ENCODE measurements at regions not wholly inside any gene's neighbourhood (a gene's known extent, or its start where the extent isn't known, plus 50 kb on each side); places are given as distances from the start of the nearest gene placed in this dataset.

DNA sequence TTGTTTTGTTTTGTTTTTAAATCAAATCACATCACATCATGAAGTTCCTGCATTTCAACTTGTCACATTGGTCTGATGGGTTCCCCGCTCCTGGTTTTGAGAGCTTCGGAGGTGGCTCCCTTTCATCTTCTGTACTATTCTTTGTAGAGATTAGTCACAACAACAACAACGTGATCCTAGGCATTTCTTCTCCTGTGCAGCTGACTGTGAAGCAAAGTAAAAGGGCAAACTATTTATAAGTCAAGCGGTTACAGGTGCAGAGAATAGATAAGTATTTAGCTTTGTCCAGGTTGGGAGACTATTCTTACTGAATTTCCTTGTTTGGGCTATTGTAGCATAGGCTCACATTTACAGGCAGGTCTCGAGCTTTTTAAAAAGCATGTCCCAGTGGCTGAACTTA lies 197.7 kb upstream of the CDKN2B start:
- TF ChIP-seq, protein P1, sequence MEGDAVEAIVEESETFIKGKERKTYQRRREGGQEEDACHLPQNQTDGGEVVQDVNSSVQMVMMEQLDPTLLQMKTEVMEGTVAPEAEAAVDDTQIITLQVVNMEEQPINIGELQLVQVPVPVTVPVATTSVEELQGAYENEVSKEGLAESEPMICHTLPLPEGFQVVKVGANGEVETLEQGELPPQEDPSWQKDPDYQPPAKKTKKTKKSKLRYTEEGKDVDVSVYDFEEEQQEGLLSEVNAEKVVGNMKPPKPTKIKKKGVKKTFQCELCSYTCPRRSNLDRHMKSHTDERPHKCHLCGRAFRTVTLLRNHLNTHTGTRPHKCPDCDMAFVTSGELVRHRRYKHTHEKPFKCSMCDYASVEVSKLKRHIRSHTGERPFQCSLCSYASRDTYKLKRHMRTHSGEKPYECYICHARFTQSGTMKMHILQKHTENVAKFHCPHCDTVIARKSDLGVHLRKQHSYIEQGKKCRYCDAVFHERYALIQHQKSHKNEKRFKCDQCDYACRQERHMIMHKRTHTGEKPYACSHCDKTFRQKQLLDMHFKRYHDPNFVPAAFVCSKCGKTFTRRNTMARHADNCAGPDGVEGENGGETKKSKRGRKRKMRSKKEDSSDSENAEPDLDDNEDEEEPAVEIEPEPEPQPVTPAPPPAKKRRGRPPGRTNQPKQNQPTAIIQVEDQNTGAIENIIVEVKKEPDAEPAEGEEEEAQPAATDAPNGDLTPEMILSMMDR (IDR thresholded peaks at IDR 0.05; ENCODE audit: unreplicated experiment): no peak
- Mint-ChIP-seq H3K27me3 (no peaks in the 10 kb centered on the region), H3K36me3 (ENCODE audit: insufficient read depth) (no peaks in the 10 kb centered on the region), H3K9me3 (ENCODE audit: low read depth) (no peaks in the 10 kb centered on the region), H3K27ac (no peak overlapping the region), H3K4me3 (ENCODE audit: low read depth) (no peak overlapping the region), H3K4me1 (ENCODE audit: low read depth) (peaks cover 1% of the 10 kb centered on the region)
- DNase-seq (ENCODE audit: low spot score, unreplicated experiment): no peak

DNA sequence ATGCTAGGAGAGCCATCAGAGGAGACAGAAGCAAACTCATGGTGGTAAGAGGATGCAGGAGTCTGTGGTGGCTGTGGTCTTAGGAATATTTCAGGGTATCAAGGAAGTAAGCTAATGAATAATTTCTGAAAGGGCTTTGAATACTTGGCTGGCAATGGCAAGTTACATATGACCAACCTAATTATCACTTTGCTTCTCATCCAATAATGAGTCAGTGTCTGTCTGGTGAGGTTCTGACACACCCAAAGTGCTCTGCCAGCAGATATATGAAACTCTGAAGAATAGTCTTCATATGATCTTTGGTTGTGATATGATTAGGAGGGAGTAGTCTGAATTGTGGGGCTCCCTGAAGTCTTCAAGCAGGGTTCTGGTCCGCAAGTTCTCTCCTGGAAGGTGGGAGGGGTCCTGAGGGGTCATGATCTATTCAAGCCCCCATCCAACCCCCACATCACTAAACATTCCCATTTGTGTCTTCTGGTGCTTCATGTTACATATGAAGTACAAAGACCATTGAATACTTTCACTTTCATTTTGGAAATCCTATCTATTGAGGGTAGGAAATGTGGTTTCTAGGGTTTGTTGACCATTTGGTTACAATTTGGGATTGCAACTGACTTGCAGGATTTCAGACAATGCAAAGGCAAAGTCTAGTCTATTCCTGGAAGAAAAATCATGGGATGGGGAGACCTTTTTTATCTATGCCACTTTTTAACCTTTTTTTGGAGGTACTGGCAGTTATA lies 199.9 kb upstream of the CDKN2B start:
- no peak overlapping the region for H3K27ac Mint-ChIP-seq
- peaks cover 1% of the 10 kb centered on the region for H3K4me1 Mint-ChIP-seq (ENCODE audit: low read depth)
- TF ChIP-seq, protein P1 (IDR thresholded peaks at IDR 0.05; ENCODE audit: unreplicated experiment): no peak
- H3K9me3 Mint-ChIP-seq (ENCODE audit: low read depth): no peaks in the 10 kb centered on the region
- H3K4me3 Mint-ChIP-seq (ENCODE audit: low read depth): no peak overlapping the region
- H3K36me3 Mint-ChIP-seq (ENCODE audit: insufficient read depth): no peaks in the 10 kb centered on the region
- DNase-seq (ENCODE audit: low spot score, unreplicated experiment): no peak
- no peaks in the 10 kb centered on the region for H3K27me3 Mint-ChIP-seq

DNA sequence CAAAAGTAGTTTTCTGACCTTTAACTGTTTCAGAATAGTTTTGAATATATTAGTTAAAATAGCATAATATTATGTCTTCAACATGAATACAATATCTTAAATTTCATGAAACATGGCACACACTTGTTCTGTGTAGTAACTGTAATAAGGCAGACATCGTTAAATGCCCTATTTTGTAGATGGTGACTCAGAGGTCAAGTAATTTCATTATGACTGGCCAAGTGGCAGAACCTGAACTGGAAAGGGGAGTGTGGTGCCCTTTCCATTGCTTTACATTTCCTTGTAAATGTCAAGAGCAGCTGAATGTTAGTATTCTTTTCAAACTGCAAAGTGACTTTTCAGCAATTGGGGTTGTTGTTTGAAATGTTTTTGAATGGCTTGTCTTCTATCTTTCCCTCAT lies 201.2 kb upstream of the CDKN2B start:
- H3K4me1 Mint-ChIP-seq (ENCODE audit: low read depth): peaks cover 1% of the 10 kb centered on the region
- no peak overlapping the region for H3K4me3 Mint-ChIP-seq (ENCODE audit: low read depth)
- no peaks in the 10 kb centered on the region for H3K36me3 Mint-ChIP-seq (ENCODE audit: insufficient read depth)
- no peaks in the 10 kb centered on the region for H3K9me3 Mint-ChIP-seq (ENCODE audit: low read depth)
- H3K27me3 Mint-ChIP-seq: no peaks in the 10 kb centered on the region
- TF ChIP-seq, protein P1 (IDR thresholded peaks at IDR 0.05; ENCODE audit: unreplicated experiment): no peak
- no peak overlapping the region for H3K27ac Mint-ChIP-seq
- no peak for DNase-seq (ENCODE audit: low spot score, unreplicated experiment)

DNA sequence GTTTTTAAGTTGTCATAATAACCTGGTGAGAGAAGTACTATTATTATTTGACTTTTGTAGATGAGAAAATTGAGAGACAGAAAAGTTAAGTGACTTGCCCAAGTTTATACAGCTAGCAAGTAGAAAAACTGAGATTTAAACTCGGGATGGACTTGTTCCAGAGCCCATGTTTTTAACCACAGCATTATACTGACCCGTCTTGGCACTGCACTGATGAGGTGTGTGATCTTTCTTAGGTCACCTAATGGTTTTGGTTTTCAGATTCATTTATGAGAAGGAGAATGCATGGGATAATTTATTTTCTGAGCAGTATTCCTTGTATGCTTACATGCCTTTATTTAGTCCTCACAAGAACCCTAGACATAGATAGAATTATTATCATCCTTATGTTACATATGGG lies 201.8 kb upstream of the CDKN2B start:
- peaks cover 1% of the 10 kb centered on the region for H3K4me1 Mint-ChIP-seq (ENCODE audit: low read depth)
- no peaks in the 10 kb centered on the region for H3K9me3 Mint-ChIP-seq (ENCODE audit: low read depth)
- TF ChIP-seq, protein P1 (IDR thresholded peaks at IDR 0.05; ENCODE audit: unreplicated experiment): no peak
- H3K36me3 Mint-ChIP-seq (ENCODE audit: insufficient read depth): no peaks in the 10 kb centered on the region
- DNase-seq (ENCODE audit: low spot score, unreplicated experiment): no peak
- H3K4me3 Mint-ChIP-seq (ENCODE audit: low read depth): no peak overlapping the region
- no peaks in the 10 kb centered on the region for H3K27me3 Mint-ChIP-seq
- no peak overlapping the region for H3K27ac Mint-ChIP-seq

DNA sequence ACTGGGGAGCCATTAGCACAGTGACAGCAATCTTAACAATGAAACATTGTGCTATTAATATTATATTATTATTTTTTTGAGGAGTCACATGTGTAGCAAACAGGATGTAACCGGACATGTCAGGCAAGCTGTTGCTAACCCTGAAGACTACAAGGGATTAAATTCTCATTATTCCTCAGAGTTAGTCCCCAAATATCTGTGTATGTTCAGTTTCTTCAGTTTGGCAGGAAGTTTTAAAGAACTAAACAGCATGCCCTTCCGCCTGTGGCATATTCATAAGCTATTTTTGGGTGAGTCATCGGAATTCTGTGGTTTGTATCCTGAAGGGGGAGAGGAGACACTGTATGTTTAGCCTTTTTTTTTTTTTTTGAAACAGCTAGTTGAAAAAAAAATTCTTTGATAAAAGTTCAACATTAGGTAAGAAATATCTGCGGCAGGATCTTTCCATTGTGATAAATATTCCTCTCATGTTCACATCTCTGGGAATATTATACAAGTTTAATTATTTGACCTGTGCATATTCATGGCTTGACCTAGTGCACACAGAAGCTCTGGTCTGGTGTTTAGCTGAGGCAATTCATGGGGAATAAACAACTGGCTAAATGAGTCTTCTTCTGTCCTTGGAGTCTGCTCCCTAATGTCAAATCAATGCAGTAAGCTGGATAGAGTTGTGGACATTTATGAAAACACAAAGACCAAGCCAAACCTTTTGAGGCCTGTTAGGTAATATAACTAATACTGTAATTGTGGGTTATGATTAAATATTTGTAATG lies 202.7 kb upstream of the CDKN2B start:
- DNase-seq (ENCODE audit: low spot score, unreplicated experiment): no peak
- no peak overlapping the region for H3K27ac Mint-ChIP-seq
- TF ChIP-seq, protein P1 (IDR thresholded peaks at IDR 0.05; ENCODE audit: unreplicated experiment): no peak
- no peaks in the 10 kb centered on the region for H3K27me3 Mint-ChIP-seq
- no peaks in the 10 kb centered on the region for H3K9me3 Mint-ChIP-seq (ENCODE audit: low read depth)
- peaks cover 1% of the 10 kb centered on the region for H3K4me1 Mint-ChIP-seq (ENCODE audit: low read depth)
- H3K4me3 Mint-ChIP-seq (ENCODE audit: low read depth): no peak overlapping the region
- H3K36me3 Mint-ChIP-seq (ENCODE audit: insufficient read depth): no peaks in the 10 kb centered on the region

All from progenitor cell of endocrine pancreas (in vitro differentiated cells).